T-cell (primary cell): ENCODE measurements at regions not wholly inside any gene's neighbourhood (a gene's known extent, or its start where the extent isn't known, plus 50 kb on each side); places are given as distances from the start of the nearest gene placed in this dataset.

Experiments
- ATAC-seq, 4 experiments: fragments of 200-7000 bp in 3 of 4; fragments of 150-1000 bp in 1 of 4; cut with Tn5 transposase; replicated peaks in 1 of 4; 1 replicate in 3 of 4; 2 replicates in 1 of 4; pipeline ENCODE4 v1.10.0; 2021; ENCODE audit warnings: moderate library complexity in 3 of 4, mild to moderate bottlenecking in 2 of 4, moderate number of reproducible peaks in 1 of 4
- CTCF ChIA-PET, 2 donors: fragments of 300-600 bp; sonication (Branson Sonifier 250); formaldehyde crosslinking; loops; one replicate each; lab custom pipeline; 2022; ENCODE audit warnings: antibody characterized with exemption in 2 of 2; lab: Charles Lee
- POLR2A ChIA-PET, 2 donors: fragments of 300-600 bp; sonication (Branson Sonifier 250); formaldehyde crosslinking; loops; one replicate each; lab custom pipeline; 2022; ENCODE audit warnings: antibody characterized with exemption in 2 of 2; lab: Charles Lee
- DNase-seq, 35 experiments: peaks; one replicate each; pipeline versions ENCODE4 v3.0.0 to v3.0.0-alpha.2; 2013 to 2023
- H3K27ac ChIP-seq: one replicate; pipeline ENCODE4 v1.5.1; 2013; ENCODE audit warnings: low read length
- H3K27me3 ChIP-seq, 2 experiments: replicated peaks in 1 of 2; 1 replicate in 1 of 2; 2 replicates in 1 of 2; pipeline versions ENCODE4 v1.6.1 to v1.7.0; 2013; ENCODE audit warnings: low read length in 1 of 2, mixed read lengths in 1 of 2; ENCODE audit not compliant: control insufficient read depth in 2 of 2, insufficient read depth in 2 of 2; ENCODE audit errors: extremely low read depth in 1 of 2
- H3K36me3 ChIP-seq, 2 donors: 1 replicate in 1 of 2; 2 replicates in 1 of 2; pipeline versions ENCODE4 v1.6.1 to v1.7.0; 2013; ENCODE audit warnings: low read length in 1 of 2; ENCODE audit not compliant: control insufficient read depth in 2 of 2, insufficient read depth in 1 of 2; ENCODE audit errors: extremely low read depth in 1 of 2
- H3K4me1 ChIP-seq, 2 experiments: 1 replicate in 1 of 2; 2 replicates in 1 of 2; pipeline versions ENCODE4 v1.6.1 to v1.7.0; 2013; ENCODE audit warnings: low read length in 2 of 2, mixed read lengths in 1 of 2; ENCODE audit not compliant: insufficient read depth in 2 of 2, control insufficient read depth in 1 of 2; ENCODE audit errors: extremely low read depth in 1 of 2
- H3K4me3 ChIP-seq, 2 donors: 1 replicate in 1 of 2; 2 replicates in 1 of 2; pipeline versions ENCODE4 v1.5.1 to v1.7.0; 2013; ENCODE audit warnings: mild to moderate bottlenecking in 2 of 2, low read length in 1 of 2, moderate library complexity in 1 of 2; ENCODE audit not compliant: control insufficient read depth in 1 of 2; ENCODE audit errors: extremely low read depth in 1 of 2
- H3K9me3 ChIP-seq: 2 replicates; pipeline ENCODE4 v1.7.0; 2013
- H3K27ac Mint-ChIP-seq, 2 donors: one replicate each; pipeline ENCODE4 v1.8.0; 2020 to 2021; ENCODE audit warnings: mild to moderate bottlenecking in 2 of 2, mixed read lengths in 2 of 2
- H3K27me3 Mint-ChIP-seq, 2 donors: one replicate each; pipeline ENCODE4 v1.8.0; 2021 to 2022; ENCODE audit warnings: mixed read lengths in 2 of 2
- H3K36me3 Mint-ChIP-seq: one replicate; pipeline ENCODE4 v1.8.0; 2021; ENCODE audit warnings: mixed read lengths
- H3K4me1 Mint-ChIP-seq, 3 donors: one replicate each; pipeline ENCODE4 v1.8.0; 2020 to 2022; ENCODE audit warnings: mixed read lengths in 3 of 3, mild to moderate bottlenecking in 1 of 3
- H3K4me3 Mint-ChIP-seq, 3 donors: one replicate each; pipeline ENCODE4 v1.8.0; 2020 to 2022; ENCODE audit warnings: mild to moderate bottlenecking in 3 of 3, mixed read lengths in 3 of 3, moderate library complexity in 3 of 3
- H3K9me3 Mint-ChIP-seq, 3 donors: one replicate each; pipeline ENCODE4 v1.8.0; 2020 to 2022; ENCODE audit warnings: mixed read lengths in 3 of 3
- WGBS: methylation state at CpG from one replicate; pipeline ENCODE4 v1.1.5; 2013; ENCODE audit warnings: missing lambda C conversion rate; ENCODE audit not compliant: insufficient coverage; 5-methylcytosine and 5-hydroxymethylcytosine counted together

- no peaks in the 10 kb centered on the region for H3K9me3 Mint-ChIP-seq
- peaks cover 0 to 3% of the 10 kb centered on the region in 2 donors for H3K27me3 Mint-ChIP-seq
- H3K27ac Mint-ChIP-seq: peak overlapping the region; percentile 23 to 53
- Histone ChIP-seq H3K27ac (peak overlapping the region; percentile 37), H3K36me3 (no peaks in the 10 kb centered on the region), H3K27me3 (no peaks in the 10 kb centered on the region), H3K4me3 (peak overlapping the region in 1 of 2 donors; percentile 17), H3K9me3 (no peaks in the 10 kb centered on the region), H3K4me1 (peaks cover 35 to 37% of the 10 kb centered on the region in 2 experiments)
- H3K4me1 Mint-ChIP-seq: peaks cover 62 to 64% (median 64%) of the 10 kb centered on the region in 3 donors
- no peaks in the 10 kb centered on the region for H3K36me3 Mint-ChIP-seq
- DNase-seq: peak in 1 of 35 experiments; percentile 65
- H3K4me3 Mint-ChIP-seq: peak overlapping the region; percentile 25 to 54 (median 43)
- CTCF ChIA-PET: interaction anchor here (0.5 to 1.0 kb wide), 2 partner anchors 25 to 58 kb away, joined by 3 to 4 read pairs; no protein-coding TSS in a partner anchor
- ATAC-seq: peak; percentile 72 to 98 (median 88)
- 0% methylated on average over 1 of the region's 2 CpGs for WGBS
- POLR2A ChIA-PET: interaction anchor here in 1 of 2 donors (0.5 kb wide), 1 partner anchor 801 kb away, joined by 3 read pairs; no protein-coding TSS in a partner anchor
These were observed 109.1 kb upstream of the CRIM1 start for GRCh38 chr2:36246320-36246990.

GRCh38 chr2:36245651-36246050 lies 109.9 kb upstream of the CRIM1 start:
- Mint-ChIP-seq H3K4me1 (peaks cover 70 to 72% (median 71%) of the 10 kb centered on the region in 3 donors), H3K27me3 (peaks cover 0 to 3% of the 10 kb centered on the region in 2 donors), H3K36me3 (no peaks in the 10 kb centered on the region), H3K4me3 (peak overlapping the region in 1 of 3 donors; percentile 43), H3K27ac (no peak overlapping the region), H3K9me3 (no peaks in the 10 kb centered on the region)
- Histone ChIP-seq H3K4me3 (peak overlapping the region in 1 of 2 donors; percentile 17), H3K36me3 (no peaks in the 10 kb centered on the region), H3K27ac (no peak overlapping the region), H3K4me1 (peaks cover 42 to 43% of the 10 kb centered on the region in 2 experiments), H3K27me3 (no peaks in the 10 kb centered on the region), H3K9me3 (no peaks in the 10 kb centered on the region)
- ChIA-PET POLR2A (no interaction called here), CTCF (no interaction called here)
- ATAC-seq (peak in 1 of 4 experiments; percentile 22), DNase-seq (no peak)
- 20% methylated on average over 1 of the region's 2 CpGs for WGBS

GRCh38 chr2:36238106-36238505 lies 117.5 kb upstream of the CRIM1 start:
- H3K36me3 ChIP-seq: no peaks in the 10 kb centered on the region
- no peaks in the 10 kb centered on the region for H3K36me3 Mint-ChIP-seq
- ChIA-PET CTCF (no interaction called here), POLR2A (no interaction called here)
- H3K4me1 Mint-ChIP-seq: peaks cover 31 to 65% (median 45%) of the 10 kb centered on the region in 3 donors
- DNase-seq (no peak), ATAC-seq (no peak)
- no peaks in the 10 kb centered on the region for H3K9me3 ChIP-seq
- WGBS: 83% methylated on average over 3 of the region's 6 CpGs
- H3K4me1 ChIP-seq: peaks cover 24 to 26% of the 10 kb centered on the region in 2 experiments
- H3K27me3 ChIP-seq: no peaks in the 10 kb centered on the region
- peaks cover 0 to 4% (median 0%) of the 10 kb centered on the region in 3 donors for H3K9me3 Mint-ChIP-seq
- no peak overlapping the region for H3K27ac Mint-ChIP-seq
- H3K27ac ChIP-seq: no peak overlapping the region
- H3K4me3 ChIP-seq: no peak overlapping the region
- peaks cover 0 to 3% of the 10 kb centered on the region in 2 donors for H3K27me3 Mint-ChIP-seq
- H3K4me3 Mint-ChIP-seq: no peak overlapping the region

- H3K9me3 Mint-ChIP-seq: peaks cover 0 to 4% (median 0%) of the 10 kb centered on the region in 3 donors
- H3K27ac Mint-ChIP-seq: no peak overlapping the region
- no peak overlapping the region for H3K4me3 ChIP-seq
- no peaks in the 10 kb centered on the region for H3K36me3 Mint-ChIP-seq
- H3K27me3 ChIP-seq: no peaks in the 10 kb centered on the region
- H3K27ac ChIP-seq: no peak overlapping the region
- H3K4me3 Mint-ChIP-seq: no peak overlapping the region
- no peaks in the 10 kb centered on the region for H3K36me3 ChIP-seq
- ChIA-PET CTCF (no interaction called here), POLR2A (no interaction called here)
- H3K9me3 ChIP-seq: no peaks in the 10 kb centered on the region
- peaks cover 9 to 43% (median 22%) of the 10 kb centered on the region in 3 donors for H3K4me1 Mint-ChIP-seq
- peaks cover 10 to 16% of the 10 kb centered on the region in 2 experiments for H3K4me1 ChIP-seq
- peaks cover 0 to 3% of the 10 kb centered on the region in 2 donors for H3K27me3 Mint-ChIP-seq
- peak in 1 of 35 experiments; percentile 23 for DNase-seq
- no peak for ATAC-seq
These were observed 119.7 kb upstream of the CRIM1 start for GRCh38 chr2:36235882-36236281.

GRCh38 chr2:36235426-36235825 lies 120.2 kb upstream of the CRIM1 start:
- no peak overlapping the region for H3K27ac Mint-ChIP-seq

GRCh38 chr2:36223259-36223658 lies 132.3 kb upstream of the CRIM1 start:
- H3K4me1 Mint-ChIP-seq: no peaks in the 10 kb centered on the region
- H3K9me3 Mint-ChIP-seq: no peaks in the 10 kb centered on the region
- peaks cover 0 to 2% of the 10 kb centered on the region in 2 donors for H3K27me3 Mint-ChIP-seq
- CTCF ChIA-PET: no interaction called here
- Histone ChIP-seq H3K9me3 (no peaks in the 10 kb centered on the region), H3K4me1 (no peaks in the 10 kb centered on the region), H3K36me3 (no peaks in the 10 kb centered on the region), H3K4me3 (no peak overlapping the region), H3K27me3 (peaks cover 0 to 2% of the 10 kb centered on the region in 2 experiments), H3K27ac (no peak overlapping the region)
- POLR2A ChIA-PET: no interaction called here
- H3K27ac Mint-ChIP-seq: no peak overlapping the region
- H3K4me3 Mint-ChIP-seq: no peak overlapping the region
- no peak for DNase-seq
- WGBS: no CpG with 5 or more reads among the region's 3 CpGs
- no peak for ATAC-seq
- H3K36me3 Mint-ChIP-seq: no peaks in the 10 kb centered on the region

More at GRCh38 chr2:36235426-36235825, 120.2 kb upstream of the CRIM1 start:
- Mint-ChIP-seq H3K4me1 (peaks cover 4 to 39% (median 19%) of the 10 kb centered on the region in 3 donors), H3K4me3 (no peak overlapping the region), H3K36me3 (no peaks in the 10 kb centered on the region), H3K9me3 (peaks cover 0 to 4% (median 0%) of the 10 kb centered on the region in 3 donors), H3K27me3 (peaks cover 0 to 3% of the 10 kb centered on the region in 2 donors)
- DNase-seq (no peak), ATAC-seq (no peak)
- Histone ChIP-seq H3K27me3 (no peaks in the 10 kb centered on the region), H3K9me3 (no peaks in the 10 kb centered on the region), H3K4me1 (peaks cover 7 to 11% of the 10 kb centered on the region in 2 experiments), H3K36me3 (no peaks in the 10 kb centered on the region), H3K4me3 (no peak overlapping the region), H3K27ac (no peak overlapping the region)
- WGBS: 92% methylated on average over 3 of the region's 3 CpGs
- CTCF ChIA-PET: interaction anchor here in 1 of 2 donors (0.6 kb wide), 1 partner anchor 368 kb away, joined by 3 read pairs; no protein-coding TSS in a partner anchor
- POLR2A ChIA-PET: interaction anchor here in 1 of 2 donors (1.1 kb wide), 1 partner anchor 13 kb away, joined by 4 read pairs; no protein-coding TSS in a partner anchor
